ENCODE measurements at regions not wholly inside any gene's neighbourhood (a gene's known extent, or its start where the extent isn't known, plus 50 kb on each side); places are given as distances from the start of the nearest gene placed in this dataset.

- no peak for TF ChIP-seq ZNF462 (CRISPR knock-in tag; IDR thresholded peaks at IDR 0.05)
These were observed 980.9 kb downstream of the BRINP3 start (continued) for GRCh38 chr1:189496768-189497167.

- Mint-ChIP-seq H3K9me3 (0 out of 3 replicates have a peak, but pooled peaks cover 4% of the 10 kb centered on the region), H3K27ac (no peak overlapping the region), H3K36me3 (ENCODE audit: low read depth) (no peaks in the 10 kb centered on the region), H3K4me1 (no peaks in the 10 kb centered on the region), H3K4me3 (no peak overlapping the region), H3K27me3 (ENCODE audit: insufficient read depth, low read depth, poor library complexity) (no peaks in the 10 kb centered on the region)
- Histone ChIP-seq H3K9me2 (ENCODE audit: insufficient read depth) (no peaks in the 10 kb centered on the region), H3K27ac (ENCODE audit: low read depth) (no peak overlapping the region), H3K4me1 (ENCODE audit: insufficient read depth) (no peaks in the 10 kb centered on the region), H2AFZ (no peak overlapping the region), H3K4me3 (no peak overlapping the region), H3F3A (replicated peaks; ENCODE audit: low read depth) (no peaks in the 10 kb centered on the region), H3K36me3 (ENCODE audit: insufficient read depth) (no peaks in the 10 kb centered on the region), H3K4me2 (no peak overlapping the region), H3K79me2 (replicated peaks; ENCODE audit: insufficient read depth) (no peaks in the 10 kb centered on the region), H4K20me1 (replicated peaks; ENCODE audit: insufficient read depth) (no peaks in the 10 kb centered on the region), H3K27me3 (ENCODE audit: insufficient read depth) (no peaks in the 10 kb centered on the region)
- DNase-seq (ENCODE audit: low spot score) = no peak
- ATAC-seq = no peak
- TF ChIP-seq NANOG (IDR thresholded peaks at IDR 0.05; ENCODE audit: borderline replicate concordance) (no peak), CTCF (conservative IDR thresholded peaks at IDR 0.05; ENCODE audit: low read depth in 2 of 2) (no peak), ZNF331 (CRISPR knock-in tag; IDR thresholded peaks at IDR 0.05; ENCODE audit: low read depth) (no peak), ETS1 (IDR thresholded peaks at IDR 0.05) (no peak), STAT1 (IDR thresholded peaks at IDR 0.05; ENCODE audit: unreplicated experiment) (no peak), POLR2AphosphoS5 (IDR thresholded peaks at IDR 0.05; ENCODE audit: low read depth) (no peak)
These were observed 977.9 kb downstream of the BRINP3 start for GRCh38 chr1:189499736-189500135.

Data from GM23338 (cell line).